ENCODE measurements at regions not wholly inside any gene's neighbourhood (a gene's known extent, or its start where the extent isn't known, plus 50 kb on each side); places are given as distances from the start of the nearest gene placed in this dataset.

- no peak for DNase-seq
Measured at GRCh38 chr2:62447411-62447810, 58.6 kb downstream of the TMEM17 start.

GRCh38 chr2:62446491-62446890 is 59.5 kb downstream of the TMEM17 start:
- DNase-seq, result no peak

- DNase-seq, result no peak
Measured at GRCh38 chr2:62443886-62444285, 62.1 kb downstream of the TMEM17 start.

- no peak for DNase-seq
Measured at GRCh38 chr2:62443471-62443870, 62.5 kb downstream of the TMEM17 start.

GRCh38 chr2:62441824-62442223 is 64.2 kb downstream of the TMEM17 start:
- no peak for DNase-seq

- DNase-seq, result no peak
Measured at GRCh38 chr2:62441421-62441820, 64.6 kb downstream of the TMEM17 start.

GRCh38 chr2:62440281-62440946 is 65.6 kb downstream of the TMEM17 start:
- DNase-seq, result no peak

GRCh38 chr2:62439425-62439824 is 66.6 kb downstream of the TMEM17 start:
- DNase-seq, result no peak

- no peak for DNase-seq
Measured at GRCh38 chr2:62437785-62438184, 68.2 kb downstream of the TMEM17 start.

- no peak for DNase-seq
Measured at GRCh38 chr2:62435720-62436119, 70.3 kb downstream of the TMEM17 start.

- DNase-seq, result no peak
Measured at GRCh38 chr2:62432407-62432806, 73.6 kb downstream of the TMEM17 start.

- DNase-seq, result no peak
Measured at GRCh38 chr2:62431512-62431911, 74.5 kb downstream of the TMEM17 start.

- no peak for DNase-seq
Measured at GRCh38 chr2:62430146-62430545, 75.8 kb downstream of the TMEM17 start.

GRCh38 chr2:62427146-62427545 is 78.8 kb downstream of the TMEM17 start:
- DNase-seq, result no peak

- no peak for DNase-seq
Measured at GRCh38 chr2:62426154-62426912, 79.7 kb downstream of the TMEM17 start.

GRCh38 chr2:62425684-62426083 is 80.3 kb downstream of the TMEM17 start:
- DNase-seq, result no peak

GRCh38 chr2:62424899-62425298 is 81.1 kb downstream of the TMEM17 start:
- DNase-seq, result no peak

- DNase-seq, result no peak
Measured at GRCh38 chr2:62423883-62424458, 82.0 kb downstream of the TMEM17 start.

- DNase-seq, result no peak
Measured at GRCh38 chr2:62423235-62423634, 82.8 kb downstream of the TMEM17 start.

GRCh38 chr2:62415518-62415917 is 90.5 kb downstream of the TMEM17 start:
- DNase-seq, result no peak

GRCh38 chr2:62415019-62415431 is 91.0 kb downstream of the TMEM17 start:
- DNase-seq, result no peak

- DNase-seq, result no peak
Measured at GRCh38 chr2:62413116-62413663, 92.8 kb downstream of the TMEM17 start.

GRCh38 chr2:62412347-62412742 is 93.7 kb downstream of the TMEM17 start:
- DNase-seq, result no peak

- DNase-seq, result no peak
Measured at GRCh38 chr2:62410926-62411456, 95.0 kb downstream of the TMEM17 start.
